GM12864 (cell line): ENCODE measurements at regions not wholly inside any gene's neighbourhood (a gene's known extent, or its start where the extent isn't known, plus 50 kb on each side); places are given as distances from the start of the nearest gene placed in this dataset.

Experiments used
- DNase-seq: peaks from one replicate; pipeline ENCODE4 v3.0.0-alpha.2; 2011; ENCODE audit warnings: low read depth
- H3K4me3 ChIP-seq: 2 replicates; pipeline ENCODE4 v1.5.1; 2011; ENCODE audit warnings: mild to moderate bottlenecking, low read depth, low read length, control low read depth
- CTCF ChIP-seq: IDR thresholded peaks from 2 replicates; pipeline ENCODE4 v1.5.1; 2011; ENCODE audit warnings: low read depth, mild to moderate bottlenecking, moderate library complexity, low read length, control low read depth, inconsistent platforms; ENCODE audit errors: missing control alignments

GRCh38 chr6:104109806-104110205 is 749.9 kb downstream of the HACE1 start:
- DNase-seq = no peak

GRCh38 chr6:104108634-104109033 is 751.1 kb downstream of the HACE1 start:
- no peak for DNase-seq
- no peak for TF ChIP-seq CTCF
- H3K4me3 ChIP-seq = no peak overlapping the region

More at GRCh38 chr6:104109806-104110205, 749.9 kb downstream of the HACE1 start:
- TF ChIP-seq CTCF = no peak
- H3K4me3 ChIP-seq = no peak overlapping the region

GRCh38 chr6:104095661-104096416 is 763.9 kb downstream of the HACE1 start:
- no peak for DNase-seq
- no peak for TF ChIP-seq CTCF

GRCh38 chr6:104087765-104088164 is 772.0 kb downstream of the HACE1 start:
- DNase-seq = no peak
- no peak overlapping the region for H3K4me3 ChIP-seq
- no peak for TF ChIP-seq CTCF

More at GRCh38 chr6:104095661-104096416, 763.9 kb downstream of the HACE1 start:
- H3K4me3 ChIP-seq = no peak overlapping the region

GRCh38 chr6:104068281-104068680 is 791.4 kb downstream of the HACE1 start:
- DNase-seq = no peak
- TF ChIP-seq CTCF = no peak
- H3K4me3 ChIP-seq = no peak overlapping the region

GRCh38 chr6:104064876-104065275 is 794.8 kb downstream of the HACE1 start:
- no peak overlapping the region for H3K4me3 ChIP-seq
- TF ChIP-seq CTCF = no peak
- no peak for DNase-seq

- DNase-seq = no peak
- no peak for TF ChIP-seq CTCF
Observed at GRCh38 chr6:104050455-104050854, 809.3 kb downstream of the HACE1 start.

More at GRCh38 chr6:104050455-104050854, 809.3 kb downstream of the HACE1 start:
- no peak overlapping the region for H3K4me3 ChIP-seq
